Neural crest cell (in vitro differentiated cells): ENCODE measurements at regions not wholly inside any gene's neighbourhood (a gene's known extent, or its start where the extent isn't known, plus 50 kb on each side); places are given as distances from the start of the nearest gene placed in this dataset.

ENCODE experiments used
- DNase-seq: peaks from one replicate; pipeline ENCODE4 v3.0.0; 2021; ENCODE audit warnings: low read depth, mixed read lengths, low spot score
- H3K27ac Mint-ChIP-seq: one replicate; pipeline ENCODE4 v1.8.0; 2021; ENCODE audit warnings: mild to moderate bottlenecking, mixed read lengths; ENCODE audit not compliant: unreplicated experiment
- H3K27me3 Mint-ChIP-seq: 2 replicates; pipeline ENCODE4 v1.8.0; 2021; ENCODE audit warnings: low read depth, mild to moderate bottlenecking, mixed read lengths
- H3K36me3 Mint-ChIP-seq: 2 replicates; pipeline ENCODE4 v1.8.0; 2021; ENCODE audit warnings: low read depth, mild to moderate bottlenecking, mixed read lengths
- H3K4me1 Mint-ChIP-seq: 2 replicates; pipeline ENCODE4 v1.8.0; 2021; ENCODE audit warnings: mixed read lengths
- H3K4me3 Mint-ChIP-seq: one replicate; pipeline ENCODE4 v1.8.0; 2021; ENCODE audit warnings: mild to moderate bottlenecking, mixed read lengths
- H3K9me3 Mint-ChIP-seq: 2 replicates; pipeline ENCODE4 v1.8.0; 2021; ENCODE audit warnings: mixed read lengths
- CTCF ChIP-seq: fragments of 200-600 bp; sonication (generic); conservative IDR thresholded peaks from 2 replicates; pipeline ENCODE4 v1.5.0; 2021; ENCODE audit warnings: antibody characterized with exemption, mild to moderate bottlenecking

DNA sequence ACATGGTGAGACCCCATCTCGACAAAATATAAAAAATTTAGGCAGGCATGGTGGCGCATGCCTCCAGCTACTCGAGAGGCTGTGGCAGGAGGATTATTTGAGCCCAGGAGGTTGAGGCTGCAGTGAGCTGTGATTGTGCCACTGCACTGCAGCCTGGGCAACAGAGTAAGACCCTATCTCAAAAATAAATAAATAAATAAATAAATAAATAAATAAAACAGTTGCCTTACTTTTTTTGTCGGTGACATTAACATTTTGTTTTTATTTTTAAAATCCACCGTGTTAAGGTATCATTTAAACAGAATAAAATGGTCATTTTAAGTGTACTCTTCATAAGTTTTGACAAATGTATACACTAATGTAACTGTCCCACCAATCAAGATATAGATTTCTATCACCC, 57.0 kb downstream of the RASL11A start:
- Mint-ChIP-seq H3K9me3 (no peaks in the 10 kb centered on the region), H3K36me3 (no peaks in the 10 kb centered on the region), H3K4me3 (no peak overlapping the region), H3K4me1 (peaks cover 4% of the 10 kb centered on the region), H3K27ac (no peak overlapping the region), H3K27me3 (peaks cover 9% of the 10 kb centered on the region)
- no peak for TF ChIP-seq CTCF
- no peak for DNase-seq

DNA sequence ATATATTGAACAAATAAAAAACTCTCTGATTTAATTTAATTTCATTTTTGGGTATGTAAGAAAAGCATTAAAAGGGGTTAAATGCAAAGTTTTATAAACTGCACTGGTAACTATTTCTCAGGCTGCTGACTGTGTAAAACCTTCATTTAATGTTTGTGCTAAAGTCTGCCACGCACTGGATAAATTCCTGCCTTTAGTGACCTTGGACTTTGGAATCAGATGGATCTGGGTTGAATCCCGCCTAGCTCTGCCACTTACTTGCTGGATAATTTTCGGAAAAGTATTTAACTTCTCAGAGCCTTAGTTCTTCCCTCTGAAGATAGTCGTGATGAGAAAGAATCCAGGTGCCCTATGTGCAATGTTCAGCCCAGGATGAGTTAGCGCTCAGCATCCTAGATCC, 58.6 kb downstream of the RASL11A start:
- peaks cover 12% of the 10 kb centered on the region for H3K27me3 Mint-ChIP-seq
- no peak overlapping the region for H3K27ac Mint-ChIP-seq
- H3K36me3 Mint-ChIP-seq = no peaks in the 10 kb centered on the region
- no peaks in the 10 kb centered on the region for H3K9me3 Mint-ChIP-seq
- H3K4me3 Mint-ChIP-seq = no peak overlapping the region
- peaks cover 4% of the 10 kb centered on the region for H3K4me1 Mint-ChIP-seq
- TF ChIP-seq CTCF = no peak
- DNase-seq = no peak

- Mint-ChIP-seq H3K4me1 (peaks cover 7% of the 10 kb centered on the region), H3K27me3 (peaks cover 24% of the 10 kb centered on the region), H3K27ac (no peak overlapping the region), H3K9me3 (no peaks in the 10 kb centered on the region), H3K4me3 (no peak overlapping the region), H3K36me3 (no peaks in the 10 kb centered on the region)
- TF ChIP-seq CTCF = no peak
- DNase-seq = no peak
Observed at GRCh38 chr13:27334774-27335435, 64.3 kb downstream of the RASL11A start.

DNA sequence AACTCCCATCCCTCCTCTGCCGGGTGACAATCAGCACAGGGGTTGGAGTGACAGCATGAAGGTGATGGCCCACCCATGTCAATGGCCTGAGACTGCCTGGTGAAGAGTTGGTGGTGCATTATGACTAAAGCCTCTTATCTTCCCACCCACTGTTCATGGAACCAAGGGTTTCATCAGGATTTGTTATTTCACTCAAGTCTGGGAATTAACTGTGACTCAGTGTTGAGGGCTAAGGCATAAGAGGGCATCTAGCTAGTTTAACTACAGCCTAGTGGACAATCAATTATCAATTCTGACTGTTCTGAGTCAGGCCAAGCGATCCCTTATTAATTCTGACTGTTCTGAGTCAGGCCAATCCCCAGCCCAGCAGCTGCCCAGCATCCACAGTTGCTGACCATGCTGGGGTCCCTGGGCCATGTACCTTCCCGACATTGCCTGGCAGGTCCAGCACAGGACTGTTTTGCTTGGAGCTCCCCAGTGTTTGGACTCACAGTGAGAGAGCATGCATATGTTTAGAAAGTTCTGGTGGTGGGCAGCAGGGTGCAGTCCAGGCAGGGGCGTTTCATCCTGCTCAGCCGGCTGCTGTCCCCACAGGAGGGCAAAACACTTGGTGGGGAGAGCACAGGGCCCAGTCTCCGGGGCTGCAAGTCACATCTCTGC, 65.5 kb downstream of the RASL11A start:
- H3K36me3 Mint-ChIP-seq = no peaks in the 10 kb centered on the region
- no peaks in the 10 kb centered on the region for H3K9me3 Mint-ChIP-seq
- H3K4me1 Mint-ChIP-seq = peaks cover 7% of the 10 kb centered on the region
- TF ChIP-seq CTCF = no peak
- DNase-seq = no peak
- H3K27me3 Mint-ChIP-seq = peaks cover 30% of the 10 kb centered on the region
- H3K27ac Mint-ChIP-seq = no peak overlapping the region
- H3K4me3 Mint-ChIP-seq = no peak overlapping the region

DNA sequence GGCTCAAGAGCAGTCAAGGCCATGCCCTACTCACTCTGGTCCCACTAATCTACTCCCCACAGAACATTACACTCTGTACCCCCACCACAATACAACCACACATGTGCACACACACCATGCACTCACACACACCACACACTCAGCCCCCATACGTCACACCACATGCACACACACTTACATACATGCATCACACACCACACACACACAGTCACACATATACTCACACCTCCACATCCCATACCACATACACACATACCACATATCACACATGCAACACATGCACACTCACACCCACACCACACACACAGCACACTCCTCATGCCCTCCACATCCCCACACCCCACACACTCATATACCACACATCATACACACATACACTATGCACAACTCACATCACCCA, 67.6 kb downstream of the RASL11A start:
- H3K4me1 Mint-ChIP-seq = peaks cover 7% of the 10 kb centered on the region
- no peak for TF ChIP-seq CTCF
- no peak overlapping the region for H3K27ac Mint-ChIP-seq
- H3K27me3 Mint-ChIP-seq = peaks cover 31% of the 10 kb centered on the region
- no peaks in the 10 kb centered on the region for H3K36me3 Mint-ChIP-seq
- H3K4me3 Mint-ChIP-seq = no peak overlapping the region
- H3K9me3 Mint-ChIP-seq = no peaks in the 10 kb centered on the region
- no peak for DNase-seq
